Activated CD4-positive, alpha-beta T cell treated with anti-CD3 and anti-CD28 coated beads, Interleukin-2, Interleukin-6, amounts not matched to agents 100 ng/mL and 50 ng/mL, durations not matched to agents 16 hours and 8 hours (primary cell): ENCODE measurements at regions not wholly inside any gene's neighbourhood (a gene's known extent, or its start where the extent isn't known, plus 50 kb on each side); places are given as distances from the start of the nearest gene placed in this dataset.

Experiments used
- DNase-seq: peaks from one replicate; pipeline ENCODE4 v3.0.0-alpha.2; 2020

DNA sequence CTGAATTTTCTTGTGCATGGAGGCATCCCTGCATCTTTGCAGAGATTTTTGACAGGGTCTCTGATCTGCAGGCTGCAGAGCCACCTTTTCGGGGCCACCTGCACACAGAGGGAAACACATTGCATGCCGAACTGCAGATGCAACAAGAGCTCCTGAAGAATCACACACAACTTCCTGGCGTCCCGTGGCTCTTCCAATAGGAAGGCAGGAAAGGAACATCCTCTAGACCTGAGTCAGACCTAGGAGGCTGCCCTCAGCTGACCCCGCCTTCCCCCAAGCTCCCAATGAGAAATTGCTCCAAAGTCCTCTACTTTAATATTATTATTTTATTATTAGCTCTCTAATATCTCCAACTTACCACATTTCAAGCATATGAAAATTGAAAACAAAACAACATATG lies 213.2 kb upstream of the ARRDC4 start:
- DNase-seq = no peak

DNA sequence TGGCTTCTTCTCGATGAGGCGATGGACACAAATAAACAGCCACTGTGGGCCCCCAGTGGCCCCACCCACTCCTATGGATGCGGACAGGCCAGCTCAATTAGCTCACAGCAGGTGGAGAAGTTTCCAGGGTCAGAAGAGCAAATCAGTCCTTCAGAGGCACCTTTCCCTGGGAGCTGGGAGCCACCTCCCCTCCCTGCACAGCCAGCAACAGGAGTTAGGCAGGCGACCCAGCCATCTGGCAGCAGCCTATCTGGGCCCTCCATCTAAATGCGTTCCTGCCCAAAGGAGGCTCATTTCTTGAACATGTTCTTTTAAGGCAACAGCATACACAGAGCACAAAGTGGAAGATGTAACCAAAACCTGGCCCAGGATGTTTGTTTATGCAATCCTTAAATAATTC lies 211.9 kb upstream of the ARRDC4 start:
- no peak for DNase-seq

DNA sequence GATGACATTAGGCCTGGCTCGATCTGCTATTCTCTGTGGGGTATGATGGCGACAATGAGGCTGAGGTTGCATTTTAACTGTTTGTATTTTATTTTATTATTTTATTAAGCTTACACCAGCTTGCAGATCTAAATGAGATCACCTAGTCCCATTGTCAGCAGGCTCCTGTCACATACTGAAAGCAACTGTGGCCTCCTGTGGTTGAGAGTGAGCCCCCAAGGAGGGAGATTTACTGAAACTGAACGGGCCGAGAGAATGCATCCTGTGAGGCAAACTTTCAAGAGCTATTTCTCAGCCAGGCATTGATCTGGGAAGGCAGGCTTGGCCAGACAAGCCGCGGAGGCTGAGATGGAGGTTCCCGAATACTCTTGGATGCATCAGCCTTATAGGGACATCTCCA lies 210.4 kb upstream of the ARRDC4 start:
- no peak for DNase-seq

DNA sequence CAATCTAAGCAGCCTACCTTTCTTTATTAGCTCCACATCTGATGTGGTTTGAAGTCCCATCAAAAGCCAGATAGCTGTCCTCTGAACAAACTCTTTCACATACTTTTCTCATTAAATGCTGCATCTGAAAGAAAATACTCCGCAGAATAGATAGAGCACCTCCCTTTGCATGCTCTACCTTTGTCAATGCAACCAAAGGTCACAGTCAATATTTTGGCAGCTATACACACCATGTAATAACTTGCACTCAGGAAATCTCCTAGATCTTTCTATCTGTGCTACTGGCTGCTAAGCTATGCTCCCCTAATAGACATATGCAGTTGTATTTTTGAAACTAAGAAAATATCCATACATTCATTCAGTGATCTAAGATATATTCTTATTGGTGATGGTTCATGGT lies 204.8 kb upstream of the ARRDC4 start:
- no peak for DNase-seq

DNA sequence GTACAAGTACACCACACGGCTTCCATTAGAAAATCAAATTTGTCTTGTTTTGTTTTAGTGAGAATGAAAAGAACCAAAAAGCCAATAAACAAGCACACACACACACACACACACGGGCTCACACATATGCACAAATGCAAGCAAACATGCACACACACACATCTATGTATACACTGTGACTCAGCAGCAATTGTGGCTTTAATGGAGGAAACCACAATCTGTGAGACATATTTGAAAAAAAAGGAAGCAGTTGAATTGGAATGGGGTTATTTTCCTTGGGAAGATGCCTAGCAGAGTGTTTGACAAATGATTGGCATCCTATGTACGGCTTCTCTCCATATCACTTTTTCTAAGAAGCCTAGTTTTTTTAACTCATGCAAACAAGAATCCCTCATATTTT lies 201.1 kb upstream of the ARRDC4 start:
- no peak for DNase-seq

DNA sequence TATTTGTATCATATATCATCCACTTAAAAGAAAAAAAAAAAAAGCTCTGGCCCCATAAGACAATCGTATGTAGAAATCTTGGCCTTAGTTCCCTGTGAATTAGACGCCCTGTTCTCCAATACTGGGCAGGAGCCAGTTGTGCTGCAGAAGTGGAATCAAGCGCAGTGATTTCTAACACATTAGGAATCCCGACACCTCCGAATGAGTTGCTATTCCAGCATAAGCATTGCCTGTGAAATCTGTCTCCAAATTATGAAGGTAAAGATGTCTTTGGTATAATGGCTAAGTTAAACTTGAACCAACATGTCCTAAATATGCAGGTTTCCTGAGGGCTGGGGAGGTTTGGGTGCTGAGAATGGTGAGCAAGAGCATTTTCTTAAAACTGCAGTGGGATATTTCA lies 199.4 kb upstream of the ARRDC4 start:
- no peak for DNase-seq

DNA sequence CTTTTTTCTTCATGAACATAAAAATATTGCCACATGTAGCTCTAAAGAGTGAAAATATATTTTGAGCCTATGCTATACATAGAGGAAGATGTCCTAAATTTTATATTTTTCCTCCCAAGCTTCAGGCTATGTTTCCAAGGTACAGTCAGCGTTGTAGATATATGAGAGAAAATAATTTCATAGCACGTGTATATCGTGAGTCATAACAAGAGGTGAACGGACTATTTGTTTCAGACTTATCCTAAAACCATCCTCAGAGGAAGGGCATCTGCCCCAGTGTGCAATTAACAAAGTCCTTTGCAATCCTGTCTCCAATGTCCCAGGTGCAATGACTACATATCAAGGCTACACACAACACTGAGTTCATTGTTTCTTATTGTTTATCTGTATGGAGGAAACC lies 177.3 kb upstream of the ARRDC4 start:
- DNase-seq = no peak

DNA sequence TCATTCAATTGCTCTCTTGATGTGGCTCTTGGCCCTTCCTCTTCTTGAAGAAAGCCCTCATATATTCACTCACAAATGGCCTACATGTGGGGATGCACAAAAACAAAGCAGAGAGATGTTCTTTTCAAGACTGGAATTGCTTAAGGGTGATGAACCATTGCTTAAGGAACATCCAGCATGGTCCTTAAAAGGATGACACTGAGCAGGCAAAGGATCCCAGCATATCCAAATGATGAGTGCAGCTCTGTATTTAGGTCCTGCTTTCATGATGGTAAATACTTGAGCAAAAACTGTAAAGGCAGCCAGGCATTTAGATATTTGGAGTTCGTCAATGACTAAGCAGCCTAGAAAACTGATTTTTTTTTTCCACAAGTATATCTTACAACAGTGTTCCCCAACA lies 173.8 kb upstream of the ARRDC4 start:
- DNase-seq = no peak

DNA sequence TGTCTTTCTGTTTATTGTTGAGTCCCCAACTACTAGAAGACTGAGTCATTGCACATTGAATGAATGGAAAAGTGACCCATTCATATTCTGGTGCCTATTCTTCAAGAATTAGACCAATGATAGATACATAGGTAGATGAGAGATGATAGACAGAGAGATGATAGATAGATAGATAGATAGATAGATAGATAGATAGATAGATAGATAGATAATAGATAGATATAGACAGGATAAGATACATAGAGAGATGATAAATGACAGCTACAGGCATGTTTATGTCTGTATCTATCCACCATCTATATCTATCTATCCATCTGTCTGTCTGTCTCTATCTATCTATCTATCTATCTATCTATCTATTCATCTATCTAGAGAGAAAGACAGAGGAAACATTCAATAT lies 170.3 kb upstream of the ARRDC4 start:
- DNase-seq = no peak

DNA sequence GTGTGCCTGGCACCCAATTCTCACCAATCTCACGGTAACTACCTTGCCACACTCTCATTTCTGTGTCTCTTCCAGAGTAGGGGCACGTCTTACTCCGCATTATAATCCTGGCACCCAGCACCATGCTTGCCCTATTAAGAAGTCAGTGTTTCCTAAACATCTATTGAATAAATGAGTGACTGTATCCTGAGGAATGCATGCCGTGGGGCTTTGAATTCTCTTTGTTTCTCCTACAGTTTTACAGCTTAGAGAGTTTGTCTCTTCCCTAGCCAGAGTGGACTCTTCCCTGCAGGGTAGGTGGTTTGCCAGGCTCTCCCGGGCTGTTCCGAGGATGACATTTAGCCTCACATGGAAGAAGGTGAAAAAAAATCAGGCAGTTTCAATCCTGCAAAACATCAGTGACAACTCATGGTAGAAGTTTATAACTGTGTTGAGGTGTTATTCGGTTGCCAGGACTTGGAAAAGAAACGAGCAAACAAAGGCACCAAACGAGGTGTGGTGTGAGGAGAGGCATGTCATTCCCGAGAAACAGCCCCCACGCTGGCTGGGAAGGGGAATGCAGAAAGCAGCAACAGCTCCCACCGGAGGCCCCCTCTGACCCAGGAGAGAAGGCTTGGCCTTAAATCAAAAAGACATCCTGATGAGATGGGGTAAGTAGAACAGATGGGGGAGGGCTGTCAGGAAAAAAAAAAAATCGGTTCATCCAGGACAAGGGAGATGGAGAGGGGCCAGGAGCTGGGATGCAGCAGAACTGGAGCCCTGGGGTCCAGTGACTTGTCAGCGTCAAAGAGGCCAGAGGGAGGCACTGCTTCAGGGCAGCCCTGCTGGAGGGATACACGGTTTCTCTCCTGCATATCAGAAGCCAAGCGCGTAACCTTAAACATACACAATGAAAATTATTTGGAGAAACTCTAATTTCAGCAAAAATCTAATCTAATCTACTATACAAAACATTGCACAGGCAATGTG lies 168.4 kb upstream of the ARRDC4 start:
- DNase-seq = no peak

DNA sequence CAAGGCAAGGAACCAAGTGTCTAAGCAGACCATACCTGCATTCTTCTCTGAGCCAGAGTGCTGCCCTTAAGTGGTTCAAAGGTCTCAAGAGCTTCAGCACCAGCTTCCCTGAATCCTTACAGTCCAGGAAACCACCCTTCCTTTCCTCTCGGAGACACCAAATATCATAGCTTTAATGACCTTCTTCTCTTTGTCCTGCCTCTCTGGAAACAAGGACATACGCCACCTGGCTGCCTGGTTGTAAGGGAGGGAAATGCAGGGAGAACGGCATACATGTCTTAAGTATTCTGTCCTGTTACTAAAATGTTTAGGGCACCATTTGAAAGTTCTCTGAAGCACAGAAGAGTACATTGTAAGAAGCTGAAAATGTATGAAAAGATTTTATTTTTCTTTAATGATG lies 155.6 kb upstream of the ARRDC4 start:
- DNase-seq = no peak

DNA sequence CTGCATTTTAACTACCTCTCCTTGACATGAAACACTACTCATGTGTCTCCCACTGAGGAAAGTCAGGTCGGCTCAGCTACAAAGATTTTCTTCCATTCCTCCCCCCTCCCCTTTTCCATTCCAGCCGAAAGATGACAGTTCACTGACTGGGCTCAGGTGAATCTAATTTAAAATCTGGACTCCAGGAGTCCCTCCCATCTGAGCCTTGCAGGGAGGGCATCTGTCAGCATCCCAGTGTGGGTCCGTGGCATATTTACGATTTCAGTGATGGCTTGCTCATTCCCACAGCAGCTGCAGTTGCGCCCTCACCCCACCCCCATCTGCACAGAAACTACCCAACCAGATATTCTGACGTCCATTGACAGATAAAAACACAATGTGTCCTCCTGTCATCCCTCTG lies 153.7 kb upstream of the ARRDC4 start:
- DNase-seq = no peak

DNA sequence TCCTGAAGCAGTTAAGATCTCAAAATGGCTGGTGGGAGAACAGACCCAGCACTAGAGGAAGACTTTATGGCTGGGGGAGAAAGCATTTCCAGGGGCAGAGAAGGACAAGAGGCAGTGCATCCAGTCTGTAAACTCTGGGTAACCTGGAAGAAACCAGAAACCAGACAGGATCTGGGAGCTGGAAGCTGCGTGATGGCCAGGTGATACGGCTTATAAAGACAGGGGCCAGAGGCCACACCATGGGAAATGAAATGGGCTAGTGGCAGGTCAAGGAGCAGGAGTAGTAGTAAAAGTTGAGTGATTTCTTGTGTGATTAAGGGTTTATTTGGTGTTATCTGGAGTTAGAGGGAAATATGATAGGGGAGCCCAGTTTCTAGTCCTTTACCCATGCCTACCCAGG lies 144.7 kb upstream of the ARRDC4 start:
- no peak for DNase-seq

DNA sequence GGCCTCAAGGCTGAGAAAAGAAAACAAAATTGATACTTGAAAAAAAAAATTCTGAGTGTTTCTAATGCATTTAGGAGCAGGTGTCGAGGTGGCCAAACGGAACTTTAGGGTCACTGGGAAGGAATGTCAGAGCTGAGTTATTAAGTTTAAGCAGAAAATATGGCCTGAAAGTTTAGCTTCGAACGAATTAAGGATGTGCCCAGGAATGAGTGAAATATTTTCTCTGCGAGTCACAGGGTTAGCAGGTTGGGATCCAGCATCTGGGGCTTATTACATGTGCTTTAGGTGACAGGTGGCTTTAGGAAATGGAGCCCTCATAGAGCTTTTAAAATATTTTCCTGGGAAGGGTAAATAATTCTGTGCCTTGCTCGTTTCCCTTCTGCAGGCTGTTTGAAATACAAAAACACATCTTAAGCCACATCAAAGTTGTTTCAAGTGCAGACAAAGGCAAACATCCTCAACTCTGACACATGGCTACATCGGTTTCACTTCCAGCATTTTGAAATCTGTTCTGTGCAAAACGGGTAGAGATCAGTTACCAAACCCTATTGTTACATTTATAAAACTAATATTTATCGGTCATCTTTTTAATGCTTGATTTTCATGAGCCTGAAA lies 143.1 kb upstream of the ARRDC4 start:
- no peak for DNase-seq

DNA sequence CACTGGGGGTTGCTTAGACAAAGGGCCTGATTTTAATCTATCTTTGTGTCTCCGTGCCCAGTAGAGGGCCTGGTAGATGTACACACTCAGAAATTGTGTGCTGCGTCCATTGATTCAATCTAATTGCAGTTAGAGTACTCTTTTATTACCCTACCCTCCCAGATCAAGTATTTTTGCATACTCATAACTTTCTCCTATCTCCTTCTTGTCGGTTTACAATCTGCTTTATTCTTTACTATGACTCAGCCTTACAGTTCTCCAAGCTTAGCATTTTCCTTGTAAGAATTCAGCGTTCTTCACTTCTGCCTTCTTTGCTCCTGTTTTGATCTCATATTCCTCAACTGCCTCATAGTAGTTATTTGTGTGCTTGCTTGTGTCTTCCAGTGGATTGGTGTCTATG lies 124.5 kb upstream of the ARRDC4 start:
- DNase-seq = no peak

DNA sequence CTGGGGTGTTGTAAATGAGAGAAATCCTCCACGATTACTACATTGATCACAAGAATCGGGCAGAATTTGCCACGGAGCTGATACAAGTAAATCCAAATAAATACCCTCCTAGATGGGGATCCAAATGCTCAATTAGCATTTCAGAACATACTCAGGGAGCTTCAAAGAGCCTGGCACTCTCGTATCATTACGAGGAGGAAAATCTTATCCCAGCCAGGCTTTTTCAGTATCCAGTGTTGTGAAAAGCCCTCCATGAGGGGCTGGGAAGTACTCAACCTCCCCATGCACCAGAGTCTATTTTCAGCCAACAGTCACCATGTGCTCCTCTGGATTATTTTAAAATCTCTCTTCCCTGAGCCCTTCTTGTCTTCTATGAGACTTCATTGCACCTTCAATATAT lies 122.6 kb upstream of the ARRDC4 start:
- DNase-seq = no peak

DNA sequence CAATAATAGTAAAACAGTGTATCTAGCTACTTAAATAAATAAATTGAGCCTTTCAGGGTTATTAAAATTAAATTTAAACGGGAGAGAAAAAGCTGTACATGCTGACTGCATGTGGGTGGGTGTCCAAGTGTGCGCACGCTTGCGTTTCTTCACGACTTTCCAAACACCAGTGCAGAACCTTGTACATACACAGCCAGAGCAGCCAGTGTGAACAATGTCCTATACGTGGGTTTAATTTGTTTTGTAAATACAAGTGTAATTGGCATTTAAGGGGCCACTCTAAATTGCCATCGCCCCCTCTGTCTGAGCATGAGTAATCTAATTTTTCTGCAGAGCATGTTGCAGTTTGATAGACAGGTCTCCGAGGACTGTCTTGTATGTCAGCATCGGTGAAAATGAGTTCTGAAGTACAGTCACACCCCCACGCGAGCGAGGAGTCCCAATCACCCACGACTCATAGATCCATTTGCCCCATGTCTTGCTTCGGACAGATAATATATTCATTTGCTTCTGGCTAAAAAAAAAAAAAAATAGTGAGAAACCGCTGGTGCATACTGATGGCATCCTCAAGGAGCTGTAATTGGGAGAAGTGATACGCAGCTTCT lies 121.8 kb upstream of the ARRDC4 start:
- DNase-seq = no peak

DNA sequence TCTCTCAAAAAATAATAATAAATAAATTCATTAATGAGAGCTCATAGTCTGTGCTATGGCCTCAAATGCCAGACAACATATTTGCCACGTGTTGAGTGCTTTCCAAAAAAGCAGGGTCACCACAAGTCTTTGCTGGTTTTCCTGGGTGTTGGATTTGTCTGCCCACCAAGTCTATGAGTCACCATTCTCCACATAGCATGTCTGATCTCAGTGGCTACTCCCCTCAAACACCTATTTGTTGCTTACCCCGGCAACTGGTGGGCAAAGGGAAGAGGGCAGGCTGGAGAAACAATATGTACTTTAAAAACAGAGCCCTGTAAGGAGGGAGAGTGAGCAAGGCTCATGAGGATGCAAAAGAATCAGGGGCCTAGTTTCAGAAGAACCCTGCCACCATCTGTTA lies 120.0 kb upstream of the ARRDC4 start:
- no peak for DNase-seq

DNA sequence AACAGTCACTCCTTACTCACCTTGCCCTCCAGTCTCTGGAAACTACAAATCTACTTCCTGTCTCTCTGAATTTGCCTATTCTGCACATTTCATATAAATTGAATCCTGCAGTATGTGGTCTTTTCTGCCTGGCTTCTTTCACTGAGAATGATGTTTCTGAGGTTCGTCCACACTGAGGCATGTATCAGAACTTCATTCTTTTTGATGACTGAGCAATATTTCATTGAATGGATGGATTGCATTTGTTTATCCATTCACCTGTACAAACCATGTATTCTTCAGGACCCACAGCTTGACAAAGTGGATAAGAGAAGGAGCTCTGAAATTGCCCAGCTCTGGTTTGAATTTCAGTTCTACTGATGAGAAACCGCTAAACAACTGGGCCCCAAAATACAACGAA lies 118.9 kb upstream of the ARRDC4 start:
- no peak for DNase-seq

DNA sequence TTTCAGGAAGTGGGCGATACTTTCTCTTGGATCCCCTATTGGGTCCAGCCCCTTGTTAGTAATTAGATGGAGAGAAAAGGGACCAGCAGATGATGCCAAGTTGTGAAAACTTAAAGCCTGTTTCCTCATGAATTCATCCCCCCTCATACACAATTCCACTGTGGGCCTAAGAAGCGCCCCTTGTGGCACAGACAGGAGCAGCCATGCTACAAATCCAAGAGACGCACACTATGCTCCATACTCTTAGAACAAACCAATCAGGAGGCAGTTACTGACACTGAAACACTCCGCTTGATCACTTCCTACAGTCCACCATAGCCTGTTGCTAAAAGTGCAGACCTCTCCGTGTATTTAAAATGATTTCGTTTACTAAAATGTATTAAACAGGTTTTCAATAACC lies 111.3 kb upstream of the ARRDC4 start:
- no peak for DNase-seq

DNA sequence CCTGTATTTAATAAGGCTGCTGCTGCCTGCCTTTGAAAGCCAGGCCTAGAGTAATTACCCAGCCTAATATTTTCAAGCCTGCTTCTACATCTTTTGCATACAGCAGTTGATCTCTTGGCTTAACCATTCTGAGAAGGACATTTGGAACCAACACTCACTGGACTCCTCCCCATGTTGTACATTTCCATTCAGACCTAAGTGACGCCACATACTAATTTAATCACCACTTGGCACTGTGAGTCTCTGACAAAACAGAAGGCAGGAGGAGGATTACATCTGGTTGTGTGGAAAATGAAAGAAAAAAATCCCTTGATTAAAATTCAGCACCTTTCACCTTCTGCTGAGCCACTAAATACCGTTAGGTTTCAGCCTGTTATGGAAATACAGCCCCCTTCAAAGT lies 102.2 kb upstream of the ARRDC4 start:
- DNase-seq = no peak

DNA sequence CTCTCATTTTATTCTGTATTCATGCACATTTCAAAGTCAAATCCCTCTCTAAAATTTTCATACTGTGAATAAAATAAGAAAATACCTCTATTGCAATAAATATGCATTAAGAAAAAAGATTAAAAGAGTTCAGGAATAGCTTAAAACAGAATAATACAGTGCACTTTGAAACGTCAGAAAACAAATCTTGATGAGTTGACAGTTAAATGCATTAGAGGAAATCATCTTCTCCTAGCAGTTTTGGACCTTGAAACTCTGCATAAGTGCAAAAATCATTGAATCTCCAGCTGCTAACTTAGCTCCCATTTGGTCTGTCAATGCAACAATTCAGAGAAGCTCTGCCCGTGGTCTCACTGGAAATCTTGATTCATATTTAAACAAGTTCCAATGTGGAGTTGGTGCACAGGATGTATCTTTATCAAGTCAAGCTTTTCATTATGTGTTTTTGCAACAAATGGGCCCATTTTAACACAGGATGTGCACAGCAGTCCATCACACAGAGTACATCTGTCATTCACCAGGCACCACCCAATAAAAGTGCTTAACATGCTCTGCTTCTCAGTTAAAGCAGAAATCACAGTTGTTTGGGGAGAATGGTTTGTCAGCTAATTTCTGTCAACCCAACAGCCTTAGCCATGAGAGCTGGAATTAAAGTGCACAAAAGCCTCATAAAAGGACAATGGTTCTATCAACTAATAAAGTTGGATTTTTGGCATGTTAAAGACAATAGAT lies 98.8 kb upstream of the ARRDC4 start:
- DNase-seq = no peak

DNA sequence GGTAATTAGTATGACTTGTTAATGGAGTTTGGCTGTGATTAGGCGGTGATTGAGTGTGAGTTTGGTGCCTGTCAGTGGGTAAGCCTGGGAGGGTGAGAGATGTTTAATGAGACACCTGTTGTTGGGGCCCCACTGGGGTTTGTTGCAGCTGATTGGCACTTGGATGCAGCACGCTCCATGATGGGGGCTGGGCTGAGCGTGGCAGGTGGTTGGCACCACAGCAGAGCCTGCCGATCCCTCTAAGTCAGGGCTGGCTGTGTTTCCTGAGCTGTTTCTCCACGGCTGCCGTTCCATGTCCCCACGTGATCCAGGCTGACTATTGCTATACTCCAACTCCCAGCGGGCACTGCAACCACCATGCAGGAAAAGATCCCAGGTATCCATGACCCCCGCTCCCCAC lies 93.5 kb upstream of the ARRDC4 start:
- no peak for DNase-seq

DNA sequence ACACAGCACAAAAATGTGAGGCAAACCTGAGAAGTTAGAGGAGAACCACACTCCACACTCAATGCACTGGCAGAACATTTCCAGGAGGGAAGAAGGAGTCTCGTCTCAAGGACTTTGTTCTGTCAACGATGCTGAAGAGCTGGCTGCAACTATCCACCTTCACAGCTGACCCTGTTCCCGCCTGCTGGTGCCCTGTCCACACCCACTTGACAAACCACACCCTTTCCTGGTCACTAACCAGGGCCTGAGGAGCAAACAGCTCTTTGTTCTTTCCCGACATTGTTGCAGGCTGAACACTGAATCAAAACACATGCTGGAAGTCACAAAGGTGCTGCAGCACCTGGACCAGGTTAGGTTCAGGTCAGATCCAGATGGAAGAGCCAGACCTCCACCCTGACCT lies 92.6 kb upstream of the ARRDC4 start:
- no peak for DNase-seq
